Mesothelial cell of epicardium (in vitro differentiated cells): ENCODE measurements at regions not wholly inside any gene's neighbourhood (a gene's known extent, or its start where the extent isn't known, plus 50 kb on each side); places are given as distances from the start of the nearest gene placed in this dataset.

ENCODE experiments used
- DNase-seq, 2 experiments: peaks; one replicate each; pipeline ENCODE4 v3.0.0; 2021; ENCODE audit warnings: low spot score in 2 of 2; ENCODE audit not compliant: unreplicated experiment in 2 of 2
- H3K27ac Mint-ChIP-seq: 2 replicates; pipeline ENCODE4 v1.8.0; 2021; ENCODE audit warnings: mixed read lengths
- H3K27me3 Mint-ChIP-seq: 2 replicates; pipeline ENCODE4 v1.8.0; 2021; ENCODE audit warnings: low read depth, mixed read lengths
- H3K36me3 Mint-ChIP-seq: 2 replicates; pipeline ENCODE4 v1.8.0; 2021; ENCODE audit warnings: mixed read lengths
- H3K4me1 Mint-ChIP-seq: 2 replicates; pipeline ENCODE4 v1.8.0; 2021; ENCODE audit warnings: mixed read lengths
- H3K4me3 Mint-ChIP-seq: 2 replicates; pipeline ENCODE4 v1.8.0; 2021; ENCODE audit warnings: mild to moderate bottlenecking, moderate library complexity, mixed read lengths
- H3K9me3 Mint-ChIP-seq: 2 replicates; pipeline ENCODE4 v1.8.0; 2021; ENCODE audit warnings: mixed read lengths
- TF ChIP-seq, protein P1 (sequence below): fragments of 200-600 bp; sonication (generic); IDR thresholded peaks from one replicate; pipeline ENCODE4 v1.5.0; 2021; ENCODE audit warnings: antibody characterized with exemption; ENCODE audit not compliant: unreplicated experiment

DNA sequence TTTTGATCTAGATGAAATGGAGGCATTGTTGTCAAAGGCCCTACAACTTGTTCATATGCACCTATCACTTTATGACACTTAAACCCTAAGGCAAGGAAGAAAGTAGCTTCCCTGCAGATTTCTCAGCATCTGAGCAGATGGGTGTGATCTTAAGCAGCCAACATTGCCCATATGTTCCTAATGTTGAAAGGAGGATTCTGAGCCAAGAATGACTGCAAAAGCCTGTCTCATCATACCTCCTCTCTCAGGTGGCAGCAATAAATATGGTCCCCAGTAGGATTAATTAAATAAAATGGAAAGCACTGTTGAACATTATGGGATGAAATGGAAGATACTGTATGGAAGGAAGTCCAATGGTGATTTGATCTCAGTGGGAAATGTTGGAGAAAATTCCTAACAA is 538.1 kb upstream of the MAN1A1 start:
- H3K36me3 Mint-ChIP-seq, result no peaks in the 10 kb centered on the region
- no peaks in the 10 kb centered on the region for H3K27me3 Mint-ChIP-seq
- peaks cover 5% of the 10 kb centered on the region for H3K4me1 Mint-ChIP-seq
- DNase-seq, result no peak
- H3K4me3 Mint-ChIP-seq, result no peak overlapping the region
- TF ChIP-seq, protein P1, sequence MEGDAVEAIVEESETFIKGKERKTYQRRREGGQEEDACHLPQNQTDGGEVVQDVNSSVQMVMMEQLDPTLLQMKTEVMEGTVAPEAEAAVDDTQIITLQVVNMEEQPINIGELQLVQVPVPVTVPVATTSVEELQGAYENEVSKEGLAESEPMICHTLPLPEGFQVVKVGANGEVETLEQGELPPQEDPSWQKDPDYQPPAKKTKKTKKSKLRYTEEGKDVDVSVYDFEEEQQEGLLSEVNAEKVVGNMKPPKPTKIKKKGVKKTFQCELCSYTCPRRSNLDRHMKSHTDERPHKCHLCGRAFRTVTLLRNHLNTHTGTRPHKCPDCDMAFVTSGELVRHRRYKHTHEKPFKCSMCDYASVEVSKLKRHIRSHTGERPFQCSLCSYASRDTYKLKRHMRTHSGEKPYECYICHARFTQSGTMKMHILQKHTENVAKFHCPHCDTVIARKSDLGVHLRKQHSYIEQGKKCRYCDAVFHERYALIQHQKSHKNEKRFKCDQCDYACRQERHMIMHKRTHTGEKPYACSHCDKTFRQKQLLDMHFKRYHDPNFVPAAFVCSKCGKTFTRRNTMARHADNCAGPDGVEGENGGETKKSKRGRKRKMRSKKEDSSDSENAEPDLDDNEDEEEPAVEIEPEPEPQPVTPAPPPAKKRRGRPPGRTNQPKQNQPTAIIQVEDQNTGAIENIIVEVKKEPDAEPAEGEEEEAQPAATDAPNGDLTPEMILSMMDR, result no peak
- H3K27ac Mint-ChIP-seq, result no peak overlapping the region
- peaks cover 10% of the 10 kb centered on the region for H3K9me3 Mint-ChIP-seq

DNA sequence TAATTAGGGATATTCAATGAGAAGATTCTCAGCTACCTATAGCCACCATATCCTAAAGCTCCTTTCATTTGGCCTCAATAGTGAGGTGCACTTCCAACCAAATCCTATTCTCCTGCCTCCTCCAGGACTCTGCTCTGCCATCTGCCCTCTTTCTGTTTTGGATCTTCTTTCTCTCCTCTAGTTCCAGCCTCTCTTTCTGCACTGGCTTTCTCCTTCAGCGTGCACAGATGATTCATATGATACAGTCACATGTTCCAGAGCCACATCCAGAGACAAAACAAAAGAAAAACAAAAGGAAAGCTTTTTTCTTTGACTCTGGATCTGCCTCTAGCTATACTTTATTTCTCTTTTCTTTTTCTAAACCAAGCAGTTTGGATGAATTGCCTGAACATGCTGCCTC is 531.9 kb upstream of the MAN1A1 start:
- DNase-seq, result no peak
- Mint-ChIP-seq H3K9me3 (peaks cover 10% of the 10 kb centered on the region), H3K27ac (no peak overlapping the region), H3K4me1 (peaks cover 13% of the 10 kb centered on the region), H3K36me3 (no peaks in the 10 kb centered on the region), H3K27me3 (no peaks in the 10 kb centered on the region), H3K4me3 (no peak overlapping the region)
- TF ChIP-seq, protein P1, result no peak

DNA sequence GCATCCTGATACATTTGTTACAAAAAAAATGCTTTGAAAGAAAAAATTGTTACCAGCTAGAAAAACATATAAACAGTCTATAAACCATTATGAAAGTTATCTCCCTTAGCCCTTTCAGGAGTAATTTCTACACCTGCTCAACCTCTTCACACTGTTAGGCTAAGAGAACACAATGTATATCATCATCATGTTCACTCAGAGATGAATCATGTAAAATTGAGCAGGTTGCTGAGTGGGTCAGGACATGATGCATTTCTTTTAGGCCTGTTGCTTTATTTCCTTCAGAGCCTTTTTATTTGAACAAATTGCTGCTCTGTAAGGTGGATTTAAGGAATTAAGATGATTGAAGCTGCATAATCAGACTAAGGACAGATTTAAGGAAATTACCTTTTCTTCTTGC is 531.3 kb upstream of the MAN1A1 start:
- TF ChIP-seq, protein P1, result no peak
- H3K9me3 Mint-ChIP-seq, result peaks cover 10% of the 10 kb centered on the region
- H3K4me1 Mint-ChIP-seq, result peaks cover 13% of the 10 kb centered on the region
- H3K27me3 Mint-ChIP-seq, result no peaks in the 10 kb centered on the region
- no peak overlapping the region for H3K27ac Mint-ChIP-seq
- no peak overlapping the region for H3K4me3 Mint-ChIP-seq
- no peak for DNase-seq
- no peaks in the 10 kb centered on the region for H3K36me3 Mint-ChIP-seq

DNA sequence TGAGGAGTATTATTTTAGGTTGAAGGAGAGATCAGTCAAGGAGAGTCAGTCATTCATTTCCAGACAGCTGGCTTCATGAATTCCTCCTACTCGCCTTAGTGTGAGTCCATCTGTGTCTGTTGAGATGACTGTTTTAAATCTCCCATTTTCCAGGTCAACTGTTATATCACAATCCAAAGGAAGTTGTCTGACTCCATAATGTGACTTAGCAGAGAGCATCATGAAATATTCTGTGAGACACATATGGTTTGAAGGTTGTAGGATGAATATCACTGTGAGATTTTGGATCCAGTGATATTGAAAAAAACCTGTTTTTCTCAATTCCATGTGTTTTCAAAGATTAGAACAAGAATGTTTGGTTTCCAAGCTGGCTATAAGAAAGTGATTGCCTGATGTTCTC is 530.2 kb upstream of the MAN1A1 start:
- no peak for DNase-seq
- H3K27ac Mint-ChIP-seq, result no peak overlapping the region
- H3K36me3 Mint-ChIP-seq, result no peaks in the 10 kb centered on the region

DNA sequence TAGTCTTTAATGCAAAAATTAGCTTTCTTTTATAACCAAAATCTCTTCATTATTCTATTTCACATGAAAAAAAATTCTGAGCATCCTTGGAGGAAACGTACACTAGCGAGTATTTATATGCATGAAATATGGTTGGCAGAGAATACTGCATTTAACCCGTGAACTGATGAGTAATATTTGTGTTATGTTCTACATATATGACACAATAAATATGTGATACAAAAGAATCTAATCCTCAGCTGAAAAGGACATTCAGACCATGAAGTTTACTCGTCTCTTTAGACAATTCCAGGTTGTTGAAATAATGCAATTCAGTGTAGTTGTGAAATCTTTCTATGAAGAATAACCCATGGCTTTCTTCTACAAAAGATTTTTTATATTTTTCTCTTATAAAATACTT is 524.8 kb upstream of the MAN1A1 start:
- Mint-ChIP-seq H3K27me3 (no peaks in the 10 kb centered on the region), H3K4me3 (no peak overlapping the region), H3K36me3 (no peaks in the 10 kb centered on the region), H3K27ac (no peak overlapping the region), H3K9me3 (no peaks in the 10 kb centered on the region), H3K4me1 (peaks cover 6% of the 10 kb centered on the region)
- DNase-seq, result no peak
- TF ChIP-seq, protein P1, result no peak

More for the DNA sequence above, 530.2 kb upstream of the MAN1A1 start:
- Mint-ChIP-seq H3K9me3 (peaks cover 10% of the 10 kb centered on the region), H3K4me1 (peaks cover 13% of the 10 kb centered on the region), H3K27me3 (no peaks in the 10 kb centered on the region), H3K4me3 (no peak overlapping the region)
- TF ChIP-seq, protein P1, result no peak

DNA sequence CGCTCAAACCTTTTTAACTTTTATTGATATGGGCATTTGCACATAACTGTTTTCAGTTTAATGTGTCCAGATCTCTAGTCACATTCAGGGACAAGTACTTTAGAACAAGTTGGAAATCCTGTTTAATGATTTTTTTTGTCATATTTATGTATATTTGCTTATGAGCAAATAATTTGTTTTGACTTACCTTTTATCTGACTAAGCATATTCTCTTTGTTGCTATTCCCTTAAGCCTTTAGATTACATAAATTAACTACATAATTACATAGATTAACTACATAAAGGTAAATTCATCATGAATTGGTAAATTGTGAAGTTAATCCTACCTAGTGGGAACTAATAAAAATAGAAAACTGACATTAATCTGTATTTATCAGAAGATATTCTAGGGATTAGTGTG is 523.5 kb upstream of the MAN1A1 start:
- H3K27ac Mint-ChIP-seq, result no peak overlapping the region
- H3K4me3 Mint-ChIP-seq, result no peak overlapping the region
- TF ChIP-seq, protein P1, result no peak
- no peaks in the 10 kb centered on the region for H3K36me3 Mint-ChIP-seq
- DNase-seq, result no peak
- H3K4me1 Mint-ChIP-seq, result peaks cover 1% of the 10 kb centered on the region
- H3K27me3 Mint-ChIP-seq, result no peaks in the 10 kb centered on the region
- H3K9me3 Mint-ChIP-seq, result no peaks in the 10 kb centered on the region
